ENCODE measurements at regions not wholly inside any gene's neighbourhood (a gene's known extent, or its start where the extent isn't known, plus 50 kb on each side); places are given as distances from the start of the nearest gene placed in this dataset.

DNA sequence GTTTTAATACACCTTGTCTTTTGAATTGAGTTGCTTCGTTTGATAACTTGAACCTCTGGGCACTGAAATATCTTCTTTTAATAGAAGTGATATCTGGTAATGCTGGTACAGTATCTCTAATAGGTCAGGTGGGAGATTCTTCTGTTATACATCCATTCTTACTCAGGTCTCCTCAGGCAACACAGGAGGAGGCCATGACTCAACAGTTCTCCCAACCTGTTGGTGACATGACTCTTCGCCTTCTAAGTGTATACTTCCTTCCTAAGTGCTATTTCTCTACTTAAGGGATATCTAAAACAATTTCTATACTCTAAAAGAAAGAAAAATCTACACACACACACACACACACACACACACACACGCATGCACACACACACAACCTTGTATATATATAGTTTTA lies 509.1 kb downstream of the PCNX1 start:
- H3K27me3 ChIP-seq, result no peaks in the 10 kb centered on the region
- no peaks in the 10 kb centered on the region for H3K9me3 ChIP-seq
- TF ChIP-seq CTCF (IDR thresholded peaks at IDR 0.05), result no peak
- intact Hi-C loops (cut with DNase I; ENCODE audit: low total_unique reads), result no loop called here
- no peak for DNase-seq
- H3K27ac ChIP-seq, result peak overlapping the region in 1 of 2 donors; percentile 55
- no peak overlapping the region for H3K4me3 ChIP-seq
- no peaks in the 10 kb centered on the region for H3K36me3 ChIP-seq
- peaks cover 0 to 59% (median 20%) of the 10 kb centered on the region in 4 donors for H3K4me1 ChIP-seq

DNA sequence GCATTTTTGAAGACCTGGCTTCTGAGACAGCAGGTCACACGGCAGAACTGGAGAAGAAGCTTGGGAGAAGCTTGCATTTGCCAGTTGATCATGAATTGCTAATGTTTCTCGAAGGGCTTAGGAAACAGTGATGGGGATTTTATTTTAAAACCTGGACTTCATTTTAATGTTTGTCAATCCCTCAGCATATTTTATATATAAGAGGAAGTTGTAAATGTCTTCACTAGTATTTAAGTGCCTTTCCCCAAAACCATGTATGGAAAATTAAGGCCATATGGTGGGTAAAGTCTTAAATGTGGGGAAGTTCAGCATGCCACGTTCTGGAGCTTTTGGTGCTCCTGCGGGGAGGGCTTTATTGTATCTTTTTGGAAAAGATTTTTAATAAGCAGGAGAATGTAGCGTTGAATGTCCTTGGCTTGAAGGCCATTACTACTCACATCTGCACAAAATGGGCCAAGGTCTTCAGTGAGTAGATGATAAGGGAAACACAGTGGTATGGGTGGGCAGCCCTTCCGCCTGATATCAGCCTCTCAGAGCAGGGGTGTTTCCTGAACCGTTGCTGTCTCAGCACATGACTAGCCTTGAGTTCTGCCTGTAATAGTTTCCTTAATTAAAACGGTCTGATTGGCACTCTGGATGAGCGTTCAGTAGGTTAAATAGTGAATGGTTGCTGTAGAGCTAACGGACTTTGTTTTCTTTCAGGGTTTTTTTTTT lies 511.4 kb downstream of the PCNX1 start:
- no peak for DNase-seq
- Histone ChIP-seq H3K27ac (no peak overlapping the region), H3K4me3 (no peak overlapping the region), H3K4me1 (peaks cover 0 to 43% (median 8%) of the 10 kb centered on the region in 4 donors), H3K9me3 (no peaks in the 10 kb centered on the region), H3K27me3 (no peaks in the 10 kb centered on the region), H3K36me3 (no peaks in the 10 kb centered on the region)
- intact Hi-C loops (cut with DNase I; ENCODE audit: low total_unique reads), result no loop called here
- TF ChIP-seq CTCF (IDR thresholded peaks at IDR 0.05), result no peak

GRCh38 chr14:71423481-71423880 lies 508.7 kb upstream of the RGS6 start:
- Histone ChIP-seq H3K9me3 (peaks cover 0 to 8% (median 5%) of the 10 kb centered on the region in 3 donors), H3K27me3 (no peaks in the 10 kb centered on the region), H3K36me3 (peaks cover 0 to 3% (median 0%) of the 10 kb centered on the region in 3 donors), H3K4me1 (peaks cover 0 to 7% (median 0%) of the 10 kb centered on the region in 4 donors), H3K4me3 (no peak overlapping the region), H3K27ac (no peak overlapping the region)
- intact Hi-C loops (cut with DNase I; ENCODE audit: low total_unique reads), result no loop called here
- no peak for TF ChIP-seq CTCF (IDR thresholded peaks at IDR 0.05)
- DNase-seq, result no peak

GRCh38 chr14:71424941-71425340 lies 507.3 kb upstream of the RGS6 start:
- Histone ChIP-seq H3K36me3 (peaks cover 0 to 3% (median 0%) of the 10 kb centered on the region in 3 donors), H3K4me1 (no peaks in the 10 kb centered on the region), H3K27me3 (no peaks in the 10 kb centered on the region), H3K4me3 (no peak overlapping the region), H3K27ac (no peak overlapping the region), H3K9me3 (peaks cover 0 to 8% (median 5%) of the 10 kb centered on the region in 3 donors)
- no peak for TF ChIP-seq CTCF (IDR thresholded peaks at IDR 0.05)
- DNase-seq, result no peak
- intact Hi-C loops (cut with DNase I; ENCODE audit: low total_unique reads), result no loop called here

DNA sequence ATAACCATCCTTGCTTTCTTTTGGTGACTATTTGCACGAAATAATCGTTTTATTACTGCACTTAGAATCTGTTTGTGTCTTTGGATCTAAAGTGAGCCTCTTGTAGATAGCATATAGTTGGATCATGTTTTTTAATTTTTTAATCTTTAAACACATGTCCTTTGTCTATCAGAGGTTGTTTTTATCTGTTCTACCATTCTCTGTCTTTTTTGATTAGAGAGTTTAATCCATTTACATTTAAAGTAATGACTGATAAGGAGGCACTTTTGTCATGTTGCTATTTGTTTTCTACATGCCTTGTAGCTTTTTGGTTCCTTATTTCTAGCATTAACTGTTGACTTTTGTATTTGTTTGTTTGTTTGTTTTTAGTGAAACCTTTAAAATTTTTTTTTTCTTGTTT lies 506.2 kb upstream of the RGS6 start:
- no peak for TF ChIP-seq CTCF (IDR thresholded peaks at IDR 0.05)
- no peak for DNase-seq
- Histone ChIP-seq H3K27ac (no peak overlapping the region), H3K4me1 (no peaks in the 10 kb centered on the region), H3K4me3 (no peak overlapping the region), H3K9me3 (peaks cover 0 to 8% (median 5%) of the 10 kb centered on the region in 3 donors), H3K27me3 (no peaks in the 10 kb centered on the region), H3K36me3 (peaks cover 0 to 3% (median 0%) of the 10 kb centered on the region in 3 donors)
- intact Hi-C loops (cut with DNase I; ENCODE audit: low total_unique reads), result no loop called here

Data from tibial artery (tissue), 4 donors.